ENCODE measurements at regions not wholly inside any gene's neighbourhood (a gene's known extent, or its start where the extent isn't known, plus 50 kb on each side); places are given as distances from the start of the nearest gene placed in this dataset.

GRCh38 chr20:20946122-20946759, 159.9 kb downstream of the LINC00237 start (continued):
- TF ChIP-seq THRB (CRISPR knock-in tag; conservative IDR thresholded peaks at IDR 0.05) (0 out of 2 replicates have a peak, but pooled peaks have one; percentile 47), DMBX1 (CRISPR knock-in tag; IDR thresholded peaks at IDR 0.05; ENCODE audit: borderline replicate concordance) (peak; percentile 82; the same call in 1 of the 2 replicates), DACH1 (IDR thresholded peaks at IDR 0.05; ENCODE audit: partially characterized antibody) (peak; percentile 69), TBL1XR1 (IDR thresholded peaks at IDR 0.05; ENCODE audit: low read length in 2 of 2) (peak in 1 of 2 experiments; percentile 9; a peak in 1 of 4 replicates), CHD7 (IDR thresholded peaks at IDR 0.05; ENCODE audit: low read depth, low read length) (no peak), ATF7 (IDR thresholded peaks at IDR 0.05) (peak; percentile 41; the same call in 1 of the 2 replicates), HDAC3 (IDR thresholded peaks at IDR 0.05; ENCODE audit: borderline replicate concordance, partially characterized antibody) (peak; percentile 69), SP1 (CRISPR knock-in tag; IDR thresholded peaks at IDR 0.05) (no peak), KLF16 (IDR thresholded peaks at IDR 0.05) (peak; percentile 88), SMAD4 (CRISPR knock-in tag; conservative IDR thresholded peaks at IDR 0.05) (peak; percentile 58), CCNT2 (IDR thresholded peaks at IDR 0.05; ENCODE audit: borderline replicate concordance, extremely low read depth, insufficient read length, low read depth, low read length) (peak; percentile 51), RBM34 (IDR thresholded peaks at IDR 0.05; ENCODE audit: borderline replicate concordance, insufficient read depth, low read length) (no peak), ELF4 (CRISPR knock-in tag; IDR thresholded peaks at IDR 0.05) (peak; percentile 53; the same call in 1 of the 2 replicates), ZKSCAN1 (IDR thresholded peaks at IDR 0.05; ENCODE audit: low read depth, low read length) (peak; percentile 95)

All from K562 (cell line).